HG02884 (cell line): ENCODE measurements at regions not wholly inside any gene's neighbourhood (a gene's known extent, or its start where the extent isn't known, plus 50 kb on each side); places are given as distances from the start of the nearest gene placed in this dataset.

Experiments
- ATAC-seq: cut with Tn5 transposase; IDR thresholded peaks from one replicate; pipeline ENCODE4 v1.9.1; 2021; ENCODE audit warnings: mild to moderate bottlenecking, moderate library complexity; ENCODE audit not compliant: unreplicated experiment

- no peak for ATAC-seq
Measured at GRCh38 chr3:59653405-59654122, 603.7 kb upstream of the CFAP20DC start.

- no peak for ATAC-seq
Measured at GRCh38 chr3:59644479-59645402, 594.9 kb upstream of the CFAP20DC start.

GRCh38 chr3:59641169-59641899, 591.5 kb upstream of the CFAP20DC start:
- ATAC-seq, result no peak

- ATAC-seq, result no peak
Measured at GRCh38 chr3:59632760-59633573, 583.1 kb upstream of the CFAP20DC start.

- ATAC-seq, result no peak
Measured at GRCh38 chr3:59631482-59631881, 581.7 kb upstream of the CFAP20DC start.

- ATAC-seq, result no peak
Measured at GRCh38 chr3:59621037-59621436, 571.2 kb upstream of the CFAP20DC start.

- ATAC-seq, result no peak
Measured at GRCh38 chr3:59620325-59620724, 570.5 kb upstream of the CFAP20DC start.

GRCh38 chr3:59612444-59612715, 562.6 kb upstream of the CFAP20DC start:
- ATAC-seq, result no peak

GRCh38 chr3:59611649-59612443, 562.0 kb upstream of the CFAP20DC start:
- no peak for ATAC-seq

GRCh38 chr3:59609657-59610348, 560.0 kb upstream of the CFAP20DC start:
- ATAC-seq, result no peak

- no peak for ATAC-seq
Measured at GRCh38 chr3:59608356-59608755, 558.5 kb upstream of the CFAP20DC start.

GRCh38 chr3:59607656-59608055, 557.8 kb upstream of the CFAP20DC start:
- no peak for ATAC-seq

- ATAC-seq, result no peak
Measured at GRCh38 chr3:59606638-59607266, 556.9 kb upstream of the CFAP20DC start.

GRCh38 chr3:59605944-59606534, 556.2 kb upstream of the CFAP20DC start:
- ATAC-seq, result no peak

- no peak for ATAC-seq
Measured at GRCh38 chr3:59605318-59605717, 555.5 kb upstream of the CFAP20DC start.

- no peak for ATAC-seq
Measured at GRCh38 chr3:59601486-59601885, 551.7 kb upstream of the CFAP20DC start.

GRCh38 chr3:59600631-59601030, 550.8 kb upstream of the CFAP20DC start:
- no peak for ATAC-seq

- ATAC-seq, result no peak
Measured at GRCh38 chr3:59596741-59597140, 546.9 kb upstream of the CFAP20DC start.

- no peak for ATAC-seq
Measured at GRCh38 chr3:59595830-59596229, 546.0 kb upstream of the CFAP20DC start.
